COLO668 (cell line): ENCODE measurements at regions not wholly inside any gene's neighbourhood (a gene's known extent, or its start where the extent isn't known, plus 50 kb on each side); places are given as distances from the start of the nearest gene placed in this dataset.
A peak's percentile ranks its signal among the peaks of the same experiment; 100 is the strongest.
"Not testable (repeated sequence)": the region's sequence is repeated elsewhere in the genome, so short reads cannot be mapped to it uniquely, and the experiment has no call there.

Experiments used
- DNase-seq: peaks from one replicate; lab custom pipeline; 2025; ENCODE audit not compliant: unreplicated experiment; lab: John Stamatoyannopoulos, UW

DNA sequence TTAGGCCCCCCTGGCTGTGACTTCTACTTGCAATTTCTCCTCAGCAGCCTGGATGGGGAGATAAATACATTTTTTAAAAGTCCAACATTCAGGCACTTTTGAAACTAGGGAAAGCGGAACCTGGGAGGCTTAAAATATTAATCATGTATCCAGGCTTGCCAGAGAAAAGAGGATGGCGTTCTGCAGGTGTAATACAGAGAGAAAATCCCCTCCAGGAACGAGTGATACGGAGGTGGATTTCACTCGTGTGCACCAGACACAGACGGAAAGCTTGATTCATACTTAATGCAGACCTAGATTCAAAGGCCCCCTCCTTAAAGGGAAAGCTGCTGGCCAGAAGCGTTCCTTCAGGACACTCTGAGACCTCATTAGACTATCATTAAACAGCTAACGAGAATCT, 354.0 kb upstream of the BOD1L1 start:
- no peak for DNase-seq

DNA sequence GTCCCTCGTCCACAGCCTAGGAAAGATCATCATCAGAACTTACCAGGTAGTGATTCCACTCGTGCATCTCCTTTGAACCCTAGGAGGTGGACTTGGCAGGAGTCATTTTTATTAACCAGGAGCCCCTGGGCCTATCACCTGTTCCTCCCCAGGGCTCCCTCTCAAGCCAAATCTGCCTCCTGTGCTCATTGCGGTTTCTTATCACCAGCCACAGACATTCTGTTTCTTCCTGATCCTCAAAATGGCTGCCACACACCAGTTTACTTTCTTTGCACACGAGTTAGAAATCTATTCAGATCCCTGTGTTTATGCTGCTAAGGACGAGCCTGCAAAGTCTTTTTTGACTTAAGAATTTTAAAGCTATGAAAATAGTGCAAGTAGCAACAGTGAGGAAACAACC, 354.5 kb upstream of the BOD1L1 start:
- no peak for DNase-seq

DNA sequence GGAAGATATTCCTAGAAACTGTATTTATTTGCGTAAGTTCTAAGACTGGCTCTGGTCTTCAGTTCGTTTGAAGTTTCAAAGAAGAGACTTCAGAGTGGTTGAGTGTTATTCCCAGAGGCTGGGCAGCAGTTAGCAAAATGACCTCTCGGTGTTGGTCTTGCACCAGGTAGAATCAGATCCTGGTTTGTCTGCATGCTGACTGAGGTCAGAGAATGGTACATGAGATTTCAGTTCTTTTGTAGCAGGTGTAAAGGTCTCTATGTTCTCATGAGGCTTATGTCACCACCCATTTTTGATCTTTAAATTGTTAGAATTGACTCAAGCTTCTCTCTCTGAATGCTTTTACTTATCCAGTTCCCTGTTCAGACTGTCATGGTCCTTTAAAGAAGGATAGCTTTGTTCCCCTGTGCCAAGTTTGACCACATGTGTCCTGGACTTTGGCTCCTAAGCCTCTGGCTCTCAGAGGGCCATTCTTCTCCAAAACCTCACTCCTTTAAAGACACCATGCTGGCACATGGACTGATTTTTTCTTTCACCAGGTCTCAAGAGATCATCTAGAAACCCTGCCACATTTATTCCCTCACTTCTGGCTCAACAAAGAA, 355.8 kb upstream of the BOD1L1 start:
- DNase-seq = no peak

DNA sequence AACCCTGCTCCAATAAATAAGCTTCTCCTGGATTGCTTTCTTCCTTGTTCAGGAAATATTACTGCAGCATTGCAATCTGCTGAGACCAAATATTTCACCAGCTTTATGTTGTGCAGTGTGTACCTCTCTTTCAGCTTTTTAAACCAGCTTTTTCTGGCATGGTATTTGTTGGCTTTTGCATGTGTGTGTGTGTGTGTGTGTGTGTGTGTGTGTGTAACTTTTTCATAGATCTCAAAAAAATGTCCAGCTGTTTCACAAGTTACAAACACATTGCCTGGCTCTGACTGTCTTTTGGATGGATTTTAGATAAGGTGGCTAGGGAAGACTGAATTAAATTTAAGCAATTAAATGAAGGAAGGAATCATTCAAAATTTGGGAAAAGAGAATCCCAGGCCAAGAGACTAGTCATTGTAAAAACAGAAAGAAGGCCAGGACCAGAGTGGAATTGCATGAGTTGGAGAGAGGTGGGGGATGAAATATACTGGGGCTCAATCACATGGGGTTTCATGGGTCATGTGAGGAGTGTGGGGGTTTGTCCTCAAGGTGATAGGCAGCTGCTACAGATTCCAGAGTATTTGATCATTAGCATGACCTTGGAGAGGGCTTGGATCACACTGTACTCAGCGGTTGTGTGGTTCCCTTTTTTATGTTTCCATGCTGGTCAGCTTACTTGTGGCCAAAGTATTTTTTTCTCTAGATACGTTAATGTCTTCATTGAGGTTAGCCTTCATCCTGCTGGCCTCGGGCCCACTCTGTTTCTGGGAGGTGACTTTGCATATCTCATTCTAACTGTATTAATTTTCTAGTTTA, 357.7 kb upstream of the BOD1L1 start:
- no peak for DNase-seq

DNA sequence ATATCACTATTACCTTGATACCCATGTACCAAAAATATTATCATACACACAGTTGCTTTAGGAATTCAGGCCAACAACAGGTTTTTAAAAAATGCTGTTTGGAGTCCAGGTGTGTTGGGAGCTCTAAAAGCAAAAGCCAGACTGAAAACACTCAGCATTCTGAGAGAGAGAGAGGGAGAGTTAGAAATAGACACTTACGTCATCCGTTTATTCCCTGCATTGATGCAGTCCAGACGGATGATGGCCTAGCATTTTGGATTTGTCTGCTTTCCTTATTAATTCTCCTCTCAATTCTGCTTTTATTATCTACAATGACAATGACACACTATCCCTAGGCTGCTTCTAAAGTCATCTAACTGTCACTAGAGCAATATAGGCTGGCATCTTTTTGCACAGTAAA, 358.3 kb upstream of the BOD1L1 start:
- DNase-seq = no peak

DNA sequence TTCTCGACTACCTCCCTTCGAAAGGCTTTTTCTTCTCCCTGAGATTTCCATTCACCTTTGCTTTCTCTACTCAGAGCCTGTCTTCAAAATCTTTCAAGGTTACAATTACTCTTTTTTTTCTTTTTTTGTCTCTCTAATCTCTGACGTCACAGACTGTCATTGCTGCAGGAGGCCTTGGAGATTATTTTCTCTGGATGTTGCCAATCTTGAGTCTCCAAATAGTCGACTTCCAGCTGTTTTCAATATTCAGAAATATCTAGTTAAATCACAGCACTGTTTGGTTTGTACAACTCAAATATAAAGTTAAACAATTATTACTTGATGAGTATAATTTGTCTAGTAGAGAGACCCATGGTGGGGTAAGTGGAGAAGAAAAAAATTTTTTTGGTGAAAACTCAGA, 359.0 kb upstream of the BOD1L1 start:
- no peak for DNase-seq

- no peak for DNase-seq
Observed at GRCh38 chr4:13988353-13989305, 361.1 kb upstream of the BOD1L1 start.

DNA sequence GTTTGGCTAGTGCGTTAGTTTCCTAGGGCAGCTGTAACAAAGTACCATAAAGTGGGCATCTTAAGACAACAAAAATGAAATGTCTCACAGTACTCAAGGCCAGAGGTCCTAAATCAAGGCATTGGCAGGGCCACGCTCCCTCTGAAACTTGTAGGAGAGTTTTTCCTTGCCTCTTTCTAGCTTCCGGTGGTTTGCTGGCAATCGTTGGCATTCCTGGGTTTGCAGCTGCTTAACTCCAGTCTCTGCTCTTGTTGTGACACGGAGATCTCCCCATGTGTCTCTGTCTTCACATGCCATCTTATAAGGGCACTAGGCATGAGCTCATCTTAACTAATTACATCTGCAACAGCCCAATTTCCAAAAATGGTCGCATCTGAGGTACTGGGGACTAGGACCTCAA, 362.0 kb upstream of the BOD1L1 start:
- DNase-seq = no peak

DNA sequence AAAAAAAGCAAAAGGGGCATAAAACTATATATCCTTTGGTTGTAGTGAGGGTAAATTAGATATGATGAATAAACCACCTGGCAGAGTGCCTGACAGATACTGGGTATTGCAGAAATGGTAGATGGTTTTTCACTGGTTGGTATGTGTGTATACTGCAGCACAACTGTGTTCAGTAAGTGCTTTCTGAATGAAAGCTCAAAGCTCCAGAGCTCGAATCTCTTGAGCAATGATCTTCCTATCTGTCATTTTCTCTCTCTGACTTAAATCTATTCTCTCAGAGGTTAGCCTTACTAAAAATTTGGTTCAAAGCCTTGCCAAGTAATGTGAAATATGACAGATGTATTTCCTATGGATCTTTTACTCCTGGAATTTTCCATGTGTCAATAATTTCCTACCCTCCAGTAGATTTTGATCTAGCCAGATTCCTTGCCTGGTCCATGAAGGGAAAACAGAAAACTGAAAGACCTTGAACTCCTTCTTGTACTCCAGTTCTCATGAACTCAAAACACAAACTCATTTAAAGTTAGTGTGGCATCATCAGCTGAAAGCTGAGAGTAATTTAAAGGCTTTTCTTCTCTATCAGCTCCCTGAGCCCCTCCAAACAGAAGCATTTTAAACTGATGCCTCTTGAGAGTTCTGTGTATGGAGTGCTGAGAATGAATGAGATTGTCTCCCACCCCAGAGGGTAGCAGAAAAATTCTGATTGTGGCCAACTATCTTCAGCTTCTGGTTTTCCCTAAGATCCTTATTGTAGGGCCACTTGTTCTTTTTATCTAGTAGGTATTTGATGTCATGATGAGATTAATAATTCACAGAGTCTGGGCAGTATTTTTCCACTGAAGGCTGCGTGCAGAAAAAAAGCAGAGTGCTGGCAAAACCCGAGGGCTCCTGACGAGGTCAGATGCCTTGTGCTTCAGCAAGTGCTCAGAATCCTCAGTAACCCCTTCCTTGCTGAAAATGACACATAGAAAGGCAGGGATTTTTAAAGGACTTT, 363.4 kb upstream of the BOD1L1 start:
- DNase-seq = peak; percentile 8

- DNase-seq = no peak
Observed at GRCh38 chr4:13992041-13992440, 364.5 kb upstream of the BOD1L1 start.

- no peak for DNase-seq
Observed at GRCh38 chr4:13992975-13993520, 365.5 kb upstream of the BOD1L1 start.

GRCh38 chr4:13994016-13994415, 366.5 kb upstream of the BOD1L1 start:
- no peak for DNase-seq

DNA sequence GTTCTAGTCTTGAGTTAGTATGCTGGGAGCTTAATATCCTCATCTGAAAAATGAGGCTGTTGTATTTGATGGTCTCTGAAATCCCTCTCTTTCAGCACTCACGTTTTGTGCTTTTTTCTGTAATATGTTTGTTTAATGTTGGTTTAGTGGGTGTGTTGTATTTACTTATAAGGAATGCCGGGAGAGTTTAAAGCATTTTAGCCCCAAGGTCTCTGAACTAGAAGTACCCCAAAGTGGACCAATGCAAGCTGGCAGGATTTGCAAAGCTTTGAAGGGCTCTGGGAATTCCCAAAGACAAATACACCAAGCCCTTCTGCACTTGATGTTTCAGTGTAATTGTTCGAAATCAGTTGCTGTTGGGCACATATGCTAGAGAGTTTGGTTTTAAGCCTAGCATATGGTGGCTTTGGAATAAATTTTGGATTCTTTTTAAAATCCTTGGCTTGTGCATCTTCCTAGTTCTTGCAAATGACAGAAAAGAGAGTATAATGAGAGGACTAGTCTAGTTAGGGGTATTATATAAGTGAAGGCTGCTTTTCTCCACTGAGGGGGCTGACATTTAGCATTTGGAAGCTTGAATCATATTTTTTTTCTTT, 371.4 kb upstream of the BOD1L1 start:
- no peak for DNase-seq

DNA sequence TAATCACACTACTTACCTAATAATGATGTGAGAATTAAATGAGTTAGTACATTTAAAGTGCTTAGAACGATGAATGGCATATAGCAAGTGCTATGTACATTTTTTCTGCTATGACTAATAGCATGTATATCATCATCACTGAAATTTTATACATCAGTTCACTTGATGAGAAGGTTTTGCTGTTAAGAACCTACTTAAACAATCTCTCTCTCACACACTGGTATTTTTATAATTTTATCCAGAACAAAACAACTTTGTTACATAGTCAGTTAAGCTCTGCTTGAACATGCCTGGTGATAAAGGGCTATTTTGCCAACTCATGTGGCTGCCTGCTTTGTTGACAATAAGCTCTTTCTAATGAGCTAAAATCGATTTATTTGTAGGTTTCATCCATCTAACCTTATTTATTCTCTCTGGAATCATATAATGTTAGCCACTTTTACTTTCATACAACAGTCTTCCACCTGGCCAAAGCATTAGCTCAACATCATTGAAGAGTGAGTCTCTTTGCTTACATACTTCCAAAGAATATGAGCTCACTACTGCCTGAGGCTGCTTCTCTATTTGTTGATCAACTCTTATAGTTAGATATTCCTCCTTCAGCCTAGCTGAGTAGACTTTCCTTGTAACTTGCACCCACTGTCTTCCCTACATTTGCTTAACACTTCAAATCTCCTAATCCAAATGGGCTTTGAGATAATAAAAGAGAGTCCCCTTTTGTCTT, 372.7 kb upstream of the BOD1L1 start:
- no peak for DNase-seq

DNA sequence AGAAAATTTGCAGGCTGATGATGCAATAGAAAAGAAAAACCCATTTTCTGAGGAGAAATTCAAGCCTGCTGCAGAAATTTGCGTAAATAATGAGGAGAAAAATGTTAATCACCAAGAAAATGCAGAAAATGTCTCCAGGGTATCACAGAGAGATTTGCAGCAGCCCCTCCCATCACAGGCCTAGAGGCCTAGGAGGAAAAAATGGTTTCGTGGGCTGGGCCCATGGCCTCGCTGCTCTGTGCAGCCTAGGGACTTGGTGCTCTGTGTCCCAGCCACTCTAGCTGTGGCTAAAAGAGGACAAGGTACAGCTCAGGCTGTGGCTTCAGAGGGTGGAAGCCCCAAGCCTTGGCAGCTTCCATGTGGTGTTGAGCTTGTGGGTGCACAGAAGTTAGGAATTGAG, 374.8 kb upstream of the BOD1L1 start:
- DNase-seq = not testable (repeated sequence)

- no peak for DNase-seq
Observed at GRCh38 chr4:14008494-14008893, 381.0 kb upstream of the BOD1L1 start.

GRCh38 chr4:14018191-14018853, 390.8 kb upstream of the BOD1L1 start:
- DNase-seq = no peak

DNA sequence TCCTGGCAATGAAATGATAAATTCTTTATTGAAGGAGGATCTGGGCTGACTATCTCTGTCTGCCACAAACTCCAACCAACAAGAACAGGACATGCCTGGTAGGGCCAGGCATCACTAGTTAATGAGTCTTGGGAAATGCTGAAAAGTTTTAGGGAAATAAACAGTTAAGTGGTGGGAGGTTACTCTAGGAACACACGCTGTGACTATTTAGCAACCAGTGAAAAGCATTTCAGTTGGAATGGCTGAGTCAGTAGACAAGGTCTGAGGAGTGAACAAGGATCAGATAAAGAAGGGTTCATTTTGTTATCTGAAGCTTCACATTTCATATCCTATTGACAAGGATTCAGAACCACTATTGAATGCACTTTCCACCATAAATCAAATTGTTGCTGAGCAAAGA, 394.9 kb upstream of the BOD1L1 start:
- no peak for DNase-seq

- DNase-seq = no peak
Observed at GRCh38 chr4:14023036-14023435, 395.5 kb upstream of the BOD1L1 start.
